ENCODE measurements at regions not wholly inside any gene's neighbourhood (a gene's known extent, or its start where the extent isn't known, plus 50 kb on each side); places are given as distances from the start of the nearest gene placed in this dataset.

DNA sequence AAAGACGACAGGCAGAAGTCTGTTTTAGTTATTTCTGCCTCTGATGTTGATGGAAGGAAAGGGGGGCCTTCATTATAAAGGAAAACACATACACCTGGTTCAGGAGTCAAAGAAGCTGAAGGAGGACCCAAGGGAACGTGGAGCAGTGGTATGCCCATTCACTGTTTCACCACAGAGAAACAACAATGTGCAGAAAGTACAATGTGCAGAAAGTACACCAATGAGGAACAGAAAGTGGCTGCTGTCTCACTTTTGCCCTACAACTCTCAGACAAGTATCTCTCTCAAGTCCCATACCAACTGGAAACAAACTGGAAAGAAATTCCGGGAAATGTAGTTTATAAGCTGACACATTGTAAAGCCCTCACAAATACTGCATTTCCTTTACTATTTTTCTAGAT lies 564.5 kb downstream of the TRAM1L1 start:
- Histone ChIP-seq H3K4me1 (no peaks in the 10 kb centered on the region), H3K9me3 (no peaks in the 10 kb centered on the region), H3K4me3 (no peak overlapping the region), H3K36me3 (no peaks in the 10 kb centered on the region), H3K27ac (no peak overlapping the region), H3K27me3 (no peaks in the 10 kb centered on the region)
- no peak for TF ChIP-seq POLR2A (IDR thresholded peaks at IDR 0.05)
- no peak for TF ChIP-seq CTCF (IDR thresholded peaks at IDR 0.05)
- TF ChIP-seq POLR2AphosphoS5 (IDR thresholded peaks at IDR 0.05; ENCODE audit: insufficient read depth in 1 of 2, low read depth in 1 of 2) = no peak
- no peak for DNase-seq (ENCODE audit: extremely low spot score in 2 of 2)
- intact Hi-C loops (cut with DNase I) = no loop called here

DNA sequence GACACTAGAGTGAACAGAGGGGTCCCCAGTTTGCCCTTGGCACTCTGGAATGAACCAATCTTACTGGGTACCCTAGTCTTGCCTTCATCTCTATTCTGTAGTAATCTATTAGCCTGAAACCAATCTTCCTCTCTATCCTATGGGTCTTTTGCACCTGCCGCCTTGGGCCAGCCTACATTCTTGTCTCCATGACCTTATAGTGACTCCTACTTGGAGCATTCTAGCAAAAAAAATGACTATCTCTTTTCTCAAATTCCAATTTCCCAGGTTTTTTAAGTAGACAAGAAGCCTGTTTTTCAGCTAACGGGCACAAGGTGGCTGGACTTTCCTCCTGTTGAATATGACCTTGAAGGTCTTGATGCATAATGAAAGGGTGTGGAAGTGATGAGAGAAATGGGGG lies 568.7 kb downstream of the TRAM1L1 start:
- no peaks in the 10 kb centered on the region for H3K36me3 ChIP-seq
- TF ChIP-seq CTCF (IDR thresholded peaks at IDR 0.05) = no peak
- no peak for TF ChIP-seq POLR2AphosphoS5 (IDR thresholded peaks at IDR 0.05; ENCODE audit: insufficient read depth in 1 of 2, low read depth in 1 of 2)
- H3K4me1 ChIP-seq = no peaks in the 10 kb centered on the region
- H3K9me3 ChIP-seq = no peaks in the 10 kb centered on the region
- H3K27ac ChIP-seq = no peak overlapping the region
- intact Hi-C loops (cut with DNase I) = no loop called here
- no peak overlapping the region for H3K4me3 ChIP-seq
- no peaks in the 10 kb centered on the region for H3K27me3 ChIP-seq
- DNase-seq (ENCODE audit: extremely low spot score in 2 of 2) = no peak

- intact Hi-C loops (cut with DNase I) = no loop called here
- no peak for TF ChIP-seq POLR2AphosphoS5 (IDR thresholded peaks at IDR 0.05; ENCODE audit: insufficient read depth in 1 of 2, low read depth in 1 of 2)
- TF ChIP-seq POLR2A (IDR thresholded peaks at IDR 0.05) = no peak
- no peak for TF ChIP-seq CTCF (IDR thresholded peaks at IDR 0.05)
- H3K9me3 ChIP-seq = no peaks in the 10 kb centered on the region
- H3K4me3 ChIP-seq = no peak overlapping the region
- H3K27ac ChIP-seq = no peak overlapping the region
- no peaks in the 10 kb centered on the region for H3K27me3 ChIP-seq
- H3K36me3 ChIP-seq = no peaks in the 10 kb centered on the region
- H3K4me1 ChIP-seq = no peaks in the 10 kb centered on the region
- DNase-seq (ENCODE audit: extremely low spot score in 2 of 2) = no peak
These were observed 569.4 kb downstream of the TRAM1L1 start for GRCh38 chr4:116515959-116516358.

- no peaks in the 10 kb centered on the region for H3K9me3 ChIP-seq
- TF ChIP-seq POLR2A (IDR thresholded peaks at IDR 0.05) = no peak
- no peak for TF ChIP-seq CTCF (IDR thresholded peaks at IDR 0.05)
- TF ChIP-seq POLR2AphosphoS5 (IDR thresholded peaks at IDR 0.05; ENCODE audit: insufficient read depth in 1 of 2, low read depth in 1 of 2) = no peak
- no peak overlapping the region for H3K4me3 ChIP-seq
- intact Hi-C loops (cut with DNase I) = no loop called here
- no peaks in the 10 kb centered on the region for H3K4me1 ChIP-seq
- no peaks in the 10 kb centered on the region for H3K36me3 ChIP-seq
- H3K27me3 ChIP-seq = no peaks in the 10 kb centered on the region
- DNase-seq (ENCODE audit: extremely low spot score in 2 of 2) = no peak
- no peak overlapping the region for H3K27ac ChIP-seq
These were observed 572.8 kb downstream of the TRAM1L1 start for GRCh38 chr4:116512552-116512951.

GRCh38 chr4:116501954-116502353 lies 583.4 kb downstream of the TRAM1L1 start:
- no peaks in the 10 kb centered on the region for H3K36me3 ChIP-seq

More at GRCh38 chr4:116501954-116502353, 583.4 kb downstream of the TRAM1L1 start:
- H3K4me1 ChIP-seq = no peaks in the 10 kb centered on the region
- DNase-seq (ENCODE audit: extremely low spot score in 2 of 2) = no peak
- H3K27me3 ChIP-seq = no peaks in the 10 kb centered on the region
- H3K9me3 ChIP-seq = no peaks in the 10 kb centered on the region
- TF ChIP-seq POLR2A (IDR thresholded peaks at IDR 0.05) = no peak
- TF ChIP-seq CTCF (IDR thresholded peaks at IDR 0.05) = no peak
- TF ChIP-seq POLR2AphosphoS5 (IDR thresholded peaks at IDR 0.05; ENCODE audit: insufficient read depth in 1 of 2, low read depth in 1 of 2) = no peak
- intact Hi-C loops (cut with DNase I) = no loop called here
- no peak overlapping the region for H3K27ac ChIP-seq
- no peak overlapping the region for H3K4me3 ChIP-seq

Data from vagina (tissue), 2 donors.